Activated T-cell treated with anti-CD3 and anti-CD28 coated beads for 24 hours (primary cell): ENCODE measurements at regions not wholly inside any gene's neighbourhood (a gene's known extent, or its start where the extent isn't known, plus 50 kb on each side); places are given as distances from the start of the nearest gene placed in this dataset.
A peak's percentile ranks its signal among the peaks of the same experiment; 100 is the strongest.

Experiments
- DNase-seq: peaks from one replicate; pipeline ENCODE4 v3.0.0-alpha.2; 2020; ENCODE audit warnings: low read depth

- DNase-seq: no peak
Measured at GRCh38 chr12:45102818-45103217, 51.9 kb upstream of the DBX2 start.

DNA sequence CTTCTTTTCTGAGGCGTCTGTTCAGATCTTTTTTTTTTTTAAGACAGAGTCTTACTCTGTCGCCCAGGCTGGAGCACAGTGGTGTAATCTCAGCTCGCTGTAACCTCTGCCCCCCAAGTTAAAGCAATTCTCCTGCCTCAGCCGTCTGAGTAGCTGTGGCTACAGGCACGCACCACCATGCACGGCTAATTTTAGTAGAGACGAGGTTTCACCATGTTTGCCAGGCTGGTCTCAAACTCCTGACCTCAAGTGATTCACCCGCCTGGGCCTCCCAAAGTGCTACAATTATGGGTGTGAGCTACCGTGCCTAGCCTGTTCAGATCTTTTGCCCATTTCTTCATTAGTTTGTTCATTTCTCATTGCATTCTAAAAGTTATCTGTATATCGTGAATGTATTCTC is 55.1 kb upstream of the DBX2 start:
- DNase-seq: no peak

DNA sequence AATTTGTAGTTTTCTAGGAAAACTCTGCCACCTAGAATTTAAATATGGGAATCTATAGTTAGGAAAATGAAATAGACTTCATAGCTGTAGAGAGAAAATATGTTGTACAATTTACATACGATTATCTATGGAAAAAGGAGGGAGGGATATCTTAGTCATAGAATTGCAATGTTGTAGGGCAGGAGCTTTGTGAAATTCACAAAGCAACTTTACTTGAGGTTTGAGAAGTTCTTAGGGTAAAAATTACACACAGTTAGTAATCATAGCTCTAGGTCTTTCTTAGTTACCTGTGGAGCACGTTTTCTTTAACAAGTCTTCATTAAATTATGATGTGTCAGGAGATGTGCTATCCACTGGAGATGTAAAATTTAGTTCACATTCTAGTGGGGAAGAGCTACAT is 61.4 kb upstream of the DBX2 start:
- DNase-seq: no peak

- no peak for DNase-seq
Measured at GRCh38 chr12:45121224-45121623, 70.3 kb upstream of the DBX2 start.

DNA sequence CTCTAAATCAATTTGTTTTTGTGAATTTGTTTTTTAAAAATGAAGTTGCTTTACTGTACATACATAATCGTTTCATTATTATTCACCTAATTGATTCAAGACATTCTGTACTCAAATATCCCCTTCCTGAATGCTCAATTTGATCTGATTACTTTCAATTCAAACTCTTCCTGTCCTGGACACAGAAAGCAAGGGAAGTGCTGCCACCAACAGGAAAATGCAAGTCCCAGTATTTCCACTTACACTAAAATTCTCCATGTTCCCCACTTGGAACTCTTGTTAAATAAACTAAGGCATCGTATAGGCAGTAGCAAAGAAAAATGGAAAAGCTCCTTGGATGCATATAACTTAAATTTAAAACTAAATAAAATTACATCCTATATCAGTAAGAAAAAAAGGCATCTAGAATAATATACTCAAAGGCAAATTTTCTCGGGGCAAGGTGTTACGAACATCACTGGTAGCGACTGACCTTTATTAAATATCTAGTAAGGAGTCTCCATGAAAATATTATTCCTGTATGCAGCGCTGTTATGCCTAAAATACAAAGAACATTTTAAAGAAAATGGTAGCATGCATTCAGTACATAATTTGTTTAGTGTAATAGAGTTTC is 72.0 kb upstream of the DBX2 start:
- no peak for DNase-seq

DNA sequence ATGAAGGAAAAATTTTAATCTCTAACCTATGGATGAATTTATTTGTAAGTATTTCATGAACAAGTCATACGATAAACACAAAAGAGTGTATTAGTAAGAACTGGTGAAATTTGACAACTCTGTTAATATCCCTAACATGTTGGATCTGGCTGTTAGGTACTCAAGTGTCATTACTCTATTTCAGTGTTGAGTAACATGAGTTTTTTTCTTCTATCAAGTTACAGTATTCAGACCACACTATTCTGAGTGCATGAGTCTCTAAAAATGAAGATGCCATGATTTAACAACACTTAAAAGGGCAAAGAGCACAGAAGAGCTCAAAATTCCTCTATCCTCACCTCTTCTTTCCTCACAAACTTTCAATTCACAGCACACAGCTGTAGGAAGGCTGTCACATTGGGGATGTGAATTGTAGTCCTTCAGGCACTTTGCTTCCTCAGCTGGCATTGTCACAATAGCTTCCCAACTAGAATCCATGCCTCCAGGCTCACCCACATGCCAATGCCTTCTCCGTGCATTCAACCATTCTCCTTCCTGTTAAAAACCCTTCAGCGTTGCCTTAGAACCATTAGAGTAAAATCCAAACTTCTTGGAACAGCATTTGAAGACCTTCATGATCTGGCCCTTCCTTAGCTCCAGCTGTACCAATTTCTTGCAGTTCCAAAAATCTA is 73.7 kb upstream of the DBX2 start:
- DNase-seq: no peak

- DNase-seq: no peak
Measured at GRCh38 chr12:45125997-45126396, 75.1 kb upstream of the DBX2 start.

DNA sequence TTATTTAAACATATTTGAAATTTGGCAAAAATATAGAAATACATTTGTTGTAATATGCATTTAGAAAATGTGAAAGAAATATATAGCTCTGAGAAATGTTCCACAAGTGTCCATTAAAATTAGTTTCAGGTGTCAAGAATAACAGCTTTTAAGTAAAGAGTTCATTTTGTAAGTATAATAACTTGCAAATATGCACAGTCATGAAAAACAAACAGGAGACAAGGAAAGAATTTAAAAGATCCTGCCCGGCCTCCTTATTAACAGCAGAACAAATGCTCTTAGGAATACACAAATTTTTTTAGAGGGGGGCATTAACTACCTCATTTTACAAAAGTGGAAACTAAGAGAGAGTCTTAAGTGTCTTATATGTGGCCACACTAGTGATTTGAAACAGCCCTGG is 77.7 kb upstream of the DBX2 start:
- no peak for DNase-seq

- peak; percentile 20 for DNase-seq
Measured at GRCh38 chr12:45130881-45131281, 80.0 kb upstream of the DBX2 start.

DNA sequence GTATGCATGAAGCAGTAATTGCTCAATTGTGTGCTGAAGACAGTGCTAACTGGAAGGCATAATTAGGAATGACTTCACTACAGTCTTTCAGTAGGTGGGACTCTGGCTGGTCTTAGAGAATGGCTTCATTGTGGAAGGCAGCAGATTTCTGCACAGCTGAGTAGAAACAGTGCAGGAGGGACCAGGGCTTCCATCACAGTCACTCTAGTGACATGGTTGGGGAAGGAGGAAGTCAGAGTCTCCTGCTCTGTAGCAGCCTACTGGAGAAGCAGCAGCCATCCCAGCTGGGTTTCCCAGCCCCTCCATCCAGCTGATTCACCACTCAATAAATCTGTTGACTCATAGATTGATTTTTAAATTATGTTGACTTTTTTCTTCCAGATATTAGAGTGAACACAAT is 80.6 kb upstream of the DBX2 start:
- no peak for DNase-seq

DNA sequence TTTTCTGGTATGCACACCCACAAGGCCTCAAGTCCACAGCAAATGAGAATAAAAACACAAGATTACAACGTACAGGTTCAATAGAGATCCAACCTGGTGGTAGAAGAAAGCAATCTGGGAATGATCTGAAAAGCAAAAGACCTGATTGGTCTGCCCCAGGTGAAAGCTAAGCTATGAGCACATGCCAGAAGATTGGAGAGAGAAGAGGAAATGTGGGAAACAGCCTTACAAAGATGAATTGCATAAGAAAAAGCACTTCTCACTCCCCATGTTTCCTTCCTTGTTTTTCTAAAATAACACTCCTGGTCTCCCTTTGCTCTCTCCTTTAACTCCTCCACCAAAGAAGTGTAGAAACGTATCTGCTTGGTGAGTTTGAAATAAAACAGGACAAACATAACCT is 77.3 kb upstream of the ANO6 start:
- no peak for DNase-seq

- DNase-seq: no peak
Measured at GRCh38 chr12:45148006-45148405, 67.9 kb upstream of the ANO6 start.

DNA sequence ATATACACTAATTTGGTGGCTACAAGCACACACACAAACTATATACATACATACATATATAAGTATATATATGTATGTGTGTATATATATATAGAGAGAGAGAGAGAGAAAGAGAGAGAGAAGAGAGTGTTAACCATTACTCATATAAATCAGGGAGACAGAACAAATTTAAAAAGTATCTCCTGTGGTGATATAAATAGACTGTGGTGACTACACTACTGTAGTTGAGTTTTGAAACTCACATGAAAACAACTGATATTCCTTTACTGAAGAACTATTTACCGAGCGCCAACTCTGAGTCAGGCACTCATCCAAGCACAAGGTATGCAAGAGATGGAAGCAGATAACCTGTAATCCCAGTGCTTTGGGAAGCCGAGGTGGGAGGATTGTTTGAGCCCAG is 67.3 kb upstream of the ANO6 start:
- no peak for DNase-seq

- no peak for DNase-seq
Measured at GRCh38 chr12:45165284-45165683, 50.6 kb upstream of the ANO6 start.

- no peak for DNase-seq
Measured at GRCh38 chr12:45166056-45166455, 49.8 kb upstream of the ANO6 start.
